ENCODE measurements at regions not wholly inside any gene's neighbourhood (a gene's known extent, or its start where the extent isn't known, plus 50 kb on each side); places are given as distances from the start of the nearest gene placed in this dataset.

DNA sequence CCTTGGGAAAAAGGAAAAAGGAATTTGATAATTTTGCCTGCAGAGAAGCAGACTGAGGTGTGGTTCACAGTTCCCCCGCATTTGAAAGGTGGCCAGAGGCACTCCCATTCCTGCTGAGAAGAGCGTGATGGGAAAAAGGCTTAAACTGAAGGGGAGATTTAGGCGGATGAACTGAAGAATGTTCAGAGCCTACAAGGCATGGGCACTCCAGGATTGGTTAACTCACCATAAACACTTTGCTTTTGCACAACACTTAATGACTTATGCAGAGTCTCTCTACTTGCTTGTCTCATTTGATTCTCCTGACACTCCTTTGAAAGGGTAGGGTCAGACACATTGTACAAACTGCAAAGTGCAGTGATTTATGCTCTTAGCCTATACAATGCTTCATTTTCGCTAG lies 119.6 kb upstream of the RUNX1 start:
- peaks cover 0 to 6% (median 0%) of the 10 kb centered on the region in 11 donors for H3K9me3 ChIP-seq
- TF ChIP-seq, protein P1, sequence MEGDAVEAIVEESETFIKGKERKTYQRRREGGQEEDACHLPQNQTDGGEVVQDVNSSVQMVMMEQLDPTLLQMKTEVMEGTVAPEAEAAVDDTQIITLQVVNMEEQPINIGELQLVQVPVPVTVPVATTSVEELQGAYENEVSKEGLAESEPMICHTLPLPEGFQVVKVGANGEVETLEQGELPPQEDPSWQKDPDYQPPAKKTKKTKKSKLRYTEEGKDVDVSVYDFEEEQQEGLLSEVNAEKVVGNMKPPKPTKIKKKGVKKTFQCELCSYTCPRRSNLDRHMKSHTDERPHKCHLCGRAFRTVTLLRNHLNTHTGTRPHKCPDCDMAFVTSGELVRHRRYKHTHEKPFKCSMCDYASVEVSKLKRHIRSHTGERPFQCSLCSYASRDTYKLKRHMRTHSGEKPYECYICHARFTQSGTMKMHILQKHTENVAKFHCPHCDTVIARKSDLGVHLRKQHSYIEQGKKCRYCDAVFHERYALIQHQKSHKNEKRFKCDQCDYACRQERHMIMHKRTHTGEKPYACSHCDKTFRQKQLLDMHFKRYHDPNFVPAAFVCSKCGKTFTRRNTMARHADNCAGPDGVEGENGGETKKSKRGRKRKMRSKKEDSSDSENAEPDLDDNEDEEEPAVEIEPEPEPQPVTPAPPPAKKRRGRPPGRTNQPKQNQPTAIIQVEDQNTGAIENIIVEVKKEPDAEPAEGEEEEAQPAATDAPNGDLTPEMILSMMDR (IDR thresholded peaks at IDR 0.05), result no peak

DNA sequence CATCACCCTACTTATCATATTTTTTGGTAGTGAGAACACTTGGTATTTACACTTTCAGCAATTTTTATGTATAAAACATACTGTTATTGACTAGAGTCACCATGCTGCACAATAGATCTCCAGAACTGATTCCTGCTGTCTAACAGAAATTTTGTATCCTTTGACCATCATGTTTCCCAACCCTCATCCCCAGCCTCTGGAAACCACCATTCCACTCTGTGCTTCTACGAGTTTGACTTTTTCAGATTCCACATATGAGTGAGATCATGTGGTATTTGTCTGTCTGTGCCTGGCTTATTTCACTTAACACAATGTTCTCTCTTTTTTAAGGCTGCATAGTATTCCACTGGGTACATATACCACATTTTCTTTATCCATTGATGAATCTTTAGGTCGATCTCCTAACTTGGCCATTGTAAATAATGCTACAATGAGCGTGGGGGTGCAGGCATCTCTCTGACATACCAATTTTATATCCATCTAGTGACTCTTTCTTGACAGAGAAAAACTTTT lies 115.9 kb upstream of the RUNX1 start:
- H3K36me3 ChIP-seq, result no peaks in the 10 kb centered on the region
- H3K27me3 ChIP-seq, result peaks cover 0 to 6% (median 0%) of the 10 kb centered on the region in 7 donors
- 74 to 81% methylated on average over 3 of the region's 3 CpGs for WGBS, 2 donors
- ATAC-seq (no peak), DNase-seq (no peak)
- intact Hi-C loops (cut with DNase I), result no loop called here
- no peaks in the 10 kb centered on the region for H3K4me1 ChIP-seq
- no peak overlapping the region for H3K27ac ChIP-seq
- TF ChIP-seq, protein P1 (IDR thresholded peaks at IDR 0.05), result no peak
- peaks cover 0 to 6% (median 0%) of the 10 kb centered on the region in 11 donors for H3K9me3 ChIP-seq
- no peak overlapping the region for H3K4me3 ChIP-seq

More for the DNA sequence above, 119.6 kb upstream of the RUNX1 start:
- Histone ChIP-seq H3K4me3 (no peak overlapping the region), H3K27ac (no peak overlapping the region), H3K36me3 (no peaks in the 10 kb centered on the region), H3K27me3 (peaks cover 0 to 6% (median 0%) of the 10 kb centered on the region in 7 donors), H3K4me1 (peaks cover 0 to 7% (median 0%) of the 10 kb centered on the region in 9 donors)
- 60 to 66% methylated on average over 4 of the region's 4 CpGs for WGBS, 2 donors
- intact Hi-C loops (cut with DNase I), result no loop called here
- DNase-seq (no peak), ATAC-seq (no peak)

- Histone ChIP-seq H3K9me3 (peaks cover 0 to 6% (median 0%) of the 10 kb centered on the region in 11 donors), H3K4me1 (no peaks in the 10 kb centered on the region), H3K27ac (no peak overlapping the region), H3K36me3 (no peaks in the 10 kb centered on the region), H3K4me3 (no peak overlapping the region), H3K27me3 (peaks cover 0 to 6% (median 0%) of the 10 kb centered on the region in 7 donors)
- DNase-seq (no peak), ATAC-seq (no peak)
- WGBS, 2 donors, result 87 to 91% methylated on average over 4 of the region's 4 CpGs
- intact Hi-C loops (cut with DNase I), result no loop called here
- TF ChIP-seq, protein P1 (IDR thresholded peaks at IDR 0.05), result no peak
Measured at GRCh38 chr21:35164380-35164779, 115.3 kb upstream of the RUNX1 start.

DNA sequence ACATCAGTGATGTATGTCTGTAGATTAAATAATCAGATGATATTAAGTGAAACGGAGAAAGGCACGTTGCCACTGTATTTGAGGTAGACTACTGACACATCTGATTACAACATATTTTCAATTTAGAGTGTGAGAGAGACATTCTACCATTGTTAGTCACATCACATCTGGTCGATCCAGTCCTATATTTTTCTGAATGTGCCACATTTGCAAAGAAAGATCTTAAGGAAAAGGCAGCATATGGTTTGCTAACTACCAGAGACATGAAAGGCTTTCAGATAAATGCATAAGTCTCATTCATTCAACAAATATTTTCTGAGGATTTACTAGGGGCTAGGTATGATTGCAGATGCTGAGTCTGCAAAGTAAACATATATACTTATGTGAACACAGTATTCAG lies 114.3 kb upstream of the RUNX1 start:
- intact Hi-C loops (cut with DNase I), result no loop called here
- peaks cover 0 to 6% (median 0%) of the 10 kb centered on the region in 7 donors for H3K27me3 ChIP-seq
- TF ChIP-seq, protein P1 (IDR thresholded peaks at IDR 0.05), result no peak
- ATAC-seq (no peak), DNase-seq (no peak)
- 77 to 81% methylated on average over 3 of the region's 3 CpGs for WGBS, 2 donors
- H3K36me3 ChIP-seq, result no peaks in the 10 kb centered on the region
- H3K4me1 ChIP-seq, result no peaks in the 10 kb centered on the region
- H3K9me3 ChIP-seq, result peaks cover 0 to 6% (median 0%) of the 10 kb centered on the region in 11 donors
- H3K4me3 ChIP-seq, result no peak overlapping the region
- H3K27ac ChIP-seq, result no peak overlapping the region

Data from heart right ventricle (tissue), 16 donors.